K562 (cell line): ENCODE measurements at regions not wholly inside any gene's neighbourhood (a gene's known extent, or its start where the extent isn't known, plus 50 kb on each side); places are given as distances from the start of the nearest gene placed in this dataset.

Experiments used
- BHLHE40 ChIP-seq: IDR thresholded peaks from 2 replicates; pipeline ENCODE4 v1.6.1; 2011; ENCODE audit warnings: low read length, improper control_type of control experiment
- CTCF ChIP-seq, 3 experiments: IDR thresholded peaks in 2 of 3; conservative IDR thresholded peaks in 1 of 3; 2 replicates each; pipeline ENCODE4 v1.5.1; 2011 to 2012; ENCODE audit warnings: low read length in 3 of 3, mild to moderate bottlenecking in 3 of 3, control low read depth in 2 of 3, improper control_type of control experiment in 1 of 3, inconsistent platforms in 1 of 3, low read depth in 1 of 3, mixed read lengths in 1 of 3, moderate library complexity in 1 of 3; ENCODE audit not compliant: insufficient read depth in 2 of 3
- ELF4 ChIP-seq: fragments of 450-650 bp; formaldehyde crosslinking; IDR thresholded peaks from 2 replicates; pipeline ENCODE4 v1.4.0; 2022; ENCODE audit warnings: missing genetic modification characterization
- EP300 ChIP-seq: IDR thresholded peaks from 2 replicates; pipeline ENCODE4 v1.6.1; 2012; ENCODE audit warnings: low read length, improper control_type of control experiment
- JUND ChIP-seq, 2 experiments: IDR thresholded peaks; 2 replicates in 1 of 2; 3 replicates in 1 of 2; pipeline ENCODE4 v1.6.1; 2011; ENCODE audit warnings: borderline replicate concordance in 2 of 2, low read depth in 2 of 2, low read length in 2 of 2, improper control_type of control experiment in 1 of 2, missing biosample characterization in 1 of 2, missing genetic modification characterization in 1 of 2, missing genetic modification reagents in 1 of 2
- MLX ChIP-seq, 2 experiments: fragments of 450-650 bp in 1 of 2; sonication (generic) in 1 of 2; formaldehyde crosslinking; conservative IDR thresholded peaks; 2 replicates each; pipeline versions ENCODE4 v1.4.0 to v1.8.1; 2020 to 2022; ENCODE audit warnings: mild to moderate bottlenecking in 1 of 2, missing genetic modification reagents in 1 of 2
- POLR2AphosphoS5 ChIP-seq: IDR thresholded peaks from 2 replicates; pipeline ENCODE4 v1.6.1; 2011; ENCODE audit warnings: mild to moderate bottlenecking, low read depth, low read length, moderate library complexity; ENCODE audit not compliant: control insufficient read depth, insufficient read depth
- PTRF ChIP-seq: fragments of 450-650 bp; IDR thresholded peaks from 2 replicates; pipeline ENCODE4 v1.6.1; 2016; ENCODE audit warnings: mild to moderate bottlenecking, missing genetic modification characterization, missing compliant biosample characterization
- SIN3A ChIP-seq, 2 experiments: fragments of 150-350 bp in 1 of 2; IDR thresholded peaks; 2 replicates each; pipeline ENCODE4 v1.6.1; 2011 to 2016; ENCODE audit warnings: borderline replicate concordance in 2 of 2, low read depth in 2 of 2, low read length in 2 of 2, mild to moderate bottlenecking in 2 of 2, moderate library complexity in 2 of 2; ENCODE audit not compliant: control insufficient read depth in 1 of 2
- ZNF274 ChIP-seq: IDR thresholded peaks from 2 replicates; pipeline ENCODE4 v1.6.1; 2011; ENCODE audit warnings: low read depth, mild to moderate bottlenecking, low read length, moderate library complexity, borderline replicate concordance

GRCh38 chr22:25472382-25472781 is 92.1 kb upstream of the GRK3 start:
- no peak for TF ChIP-seq CTCF (IDR thresholded peaks at IDR 0.05 in 2 of 3, conservative IDR thresholded peaks at IDR 0.05 in 1 of 3; ENCODE audit: insufficient read depth in 2 of 3, low read depth in 1 of 3, low read length in 3 of 3)
- TF ChIP-seq JUND (IDR thresholded peaks at IDR 0.05; ENCODE audit: borderline replicate concordance, low read depth, low read length): no peak
- no peak for TF ChIP-seq JUND (tag; IDR thresholded peaks at IDR 0.05; ENCODE audit: borderline replicate concordance, low read depth, low read length)
- TF ChIP-seq EP300: no peak
- TF ChIP-seq POLR2AphosphoS5: no peak
- TF ChIP-seq PTRF (tag): no peak
- no peak for TF ChIP-seq SIN3A (IDR thresholded peaks at IDR 0.05; ENCODE audit: borderline replicate concordance in 2 of 2, control insufficient read depth in 1 of 2, low read depth in 2 of 2, low read length in 2 of 2)
- TF ChIP-seq MLX (CRISPR knock-in tag; conservative IDR thresholded peaks at IDR 0.05): no peak
- TF ChIP-seq ELF4: no peak
- no peak for TF ChIP-seq ZNF274
- TF ChIP-seq BHLHE40: no peak
